ENCODE measurements at regions not wholly inside any gene's neighbourhood (a gene's known extent, or its start where the extent isn't known, plus 50 kb on each side); places are given as distances from the start of the nearest gene placed in this dataset.

GRCh38 chr4:36492590-36492989 lies 211.2 kb downstream of the DTHD1 start:
- no peak for TF ChIP-seq CTCF (IDR thresholded peaks at IDR 0.05)
- TF ChIP-seq POLR2A (IDR thresholded peaks at IDR 0.05): no peak
- TF ChIP-seq EP300 (IDR thresholded peaks at IDR 0.05): no peak
